Ishikawa (cell line): ENCODE measurements at regions not wholly inside any gene's neighbourhood (a gene's known extent, or its start where the extent isn't known, plus 50 kb on each side); places are given as distances from the start of the nearest gene placed in this dataset.

Experiments
- CEBPB ChIP-seq: IDR thresholded peaks from 2 replicates; pipeline ENCODE4 v1.6.1; 2012
- CREB1 ChIP-seq: IDR thresholded peaks from 2 replicates; pipeline ENCODE4 v1.6.1; 2012; ENCODE audit warnings: low read depth
- EGR1 ChIP-seq: IDR thresholded peaks from 2 replicates; pipeline ENCODE4 v1.6.1; 2012
- EP300 ChIP-seq: IDR thresholded peaks from 2 replicates; pipeline ENCODE4 v1.6.1; 2012; ENCODE audit warnings: borderline replicate concordance
- FOXM1 ChIP-seq: IDR thresholded peaks from 2 replicates; pipeline ENCODE4 v1.6.1; 2012; ENCODE audit warnings: low read depth, borderline replicate concordance
- NFIC ChIP-seq: IDR thresholded peaks from 2 replicates; pipeline ENCODE4 v1.6.1; 2012
- RAD21 ChIP-seq: IDR thresholded peaks from 2 replicates; pipeline ENCODE4 v1.6.1; 2012; ENCODE audit warnings: low read depth
- REST ChIP-seq: IDR thresholded peaks from 2 replicates; pipeline ENCODE4 v1.6.1; 2012; ENCODE audit warnings: low read depth, mild to moderate bottlenecking
- TAF1 ChIP-seq: IDR thresholded peaks from 2 replicates; pipeline ENCODE4 v1.6.1; 2012; ENCODE audit warnings: low read depth, mild to moderate bottlenecking
- TCF12 ChIP-seq: IDR thresholded peaks from 2 replicates; pipeline ENCODE4 v1.6.1; 2012; ENCODE audit warnings: low read depth
- TEAD4 ChIP-seq: IDR thresholded peaks from 2 replicates; pipeline ENCODE4 v1.6.1; 2012
- YY1 ChIP-seq: IDR thresholded peaks from 2 replicates; pipeline ENCODE4 v1.6.1; 2012; ENCODE audit warnings: low read depth
- ZBTB7A ChIP-seq: IDR thresholded peaks from 2 replicates; pipeline ENCODE4 v1.6.1; 2012; ENCODE audit warnings: low read depth
- TF ChIP-seq, protein P1 (sequence below): IDR thresholded peaks from 2 replicates; pipeline ENCODE4 v1.6.1; 2012

DNA sequence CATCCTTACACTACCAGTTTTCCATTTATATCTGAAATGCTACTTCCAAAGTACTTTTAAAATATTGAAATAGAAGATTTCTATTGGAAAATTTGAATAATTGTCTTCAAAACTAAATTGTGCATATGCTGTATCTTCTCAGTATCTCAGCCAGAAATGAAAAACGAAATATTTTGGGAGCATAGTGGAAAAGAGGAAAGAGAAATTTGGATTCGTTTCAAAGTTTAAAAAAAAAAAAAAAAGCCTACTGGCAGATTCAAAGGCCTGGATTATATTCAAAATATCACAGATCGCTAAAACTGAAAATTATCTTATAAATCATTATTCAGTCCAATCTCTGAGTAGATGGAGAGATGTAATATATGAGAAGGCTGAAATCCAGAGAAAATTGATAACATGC lies 440.7 kb downstream of the TAF11L14 start:
- no peak for TF ChIP-seq EGR1

GRCh38 chr5:18078157-18078556 lies 443.9 kb downstream of the TAF11L14 start:
- TF ChIP-seq RAD21: 0 out of 2 replicates have a peak, but pooled peaks have one; percentile 1
- peak; percentile 60 for TF ChIP-seq EP300
- TF ChIP-seq TEAD4: 0 out of 2 replicates have a peak, but pooled peaks have one; percentile 32
- peak; percentile 50; the same call in 1 of the 2 replicates for TF ChIP-seq TCF12
- TF ChIP-seq NFIC: peak; percentile 51
- no peak for TF ChIP-seq REST
- TF ChIP-seq EGR1: no peak
- TF ChIP-seq ZBTB7A: no peak
- no peak for TF ChIP-seq CREB1
- no peak for TF ChIP-seq FOXM1

GRCh38 chr5:18079831-18080230 lies 445.6 kb downstream of the TAF11L14 start:
- TF ChIP-seq EP300: no peak
- TF ChIP-seq CREB1: no peak
- no peak for TF ChIP-seq TCF12
- no peak for TF ChIP-seq FOXM1
- TF ChIP-seq ZBTB7A: no peak
- TF ChIP-seq NFIC: no peak
- TF ChIP-seq, protein P1, sequence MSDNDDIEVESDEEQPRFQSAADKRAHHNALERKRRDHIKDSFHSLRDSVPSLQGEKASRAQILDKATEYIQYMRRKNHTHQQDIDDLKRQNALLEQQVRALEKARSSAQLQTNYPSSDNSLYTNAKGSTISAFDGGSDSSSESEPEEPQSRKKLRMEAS: no peak
- no peak for TF ChIP-seq TAF1
- no peak for TF ChIP-seq RAD21
- no peak for TF ChIP-seq TEAD4
- no peak for TF ChIP-seq CEBPB
- no peak for TF ChIP-seq YY1
- no peak for TF ChIP-seq REST
- TF ChIP-seq EGR1: no peak

DNA sequence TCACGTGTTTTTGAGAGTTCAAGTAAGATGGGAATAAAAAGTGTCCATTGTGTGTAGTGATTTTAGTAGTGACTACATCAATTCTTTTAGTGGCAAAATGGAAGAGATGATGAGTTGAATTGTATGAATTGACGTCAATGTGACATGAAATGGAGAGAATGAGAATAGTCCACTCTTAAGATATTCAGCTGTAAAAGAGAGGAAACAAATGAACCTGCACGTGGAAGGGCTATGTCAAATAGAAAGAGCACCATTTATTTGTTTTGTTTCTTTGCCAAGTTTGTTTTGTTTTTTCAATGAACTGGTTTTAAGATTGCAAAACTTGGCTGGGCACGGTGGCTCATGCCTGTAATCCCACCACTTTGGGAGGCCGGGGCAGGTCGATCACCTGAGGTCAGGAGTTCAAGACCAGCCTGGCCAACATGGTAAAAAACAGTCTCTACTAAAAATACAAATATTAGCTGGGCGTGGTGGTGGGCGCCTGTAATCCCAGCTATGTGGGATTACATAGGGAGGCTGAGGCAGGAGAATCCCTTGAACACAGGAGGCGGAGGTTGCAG lies 453.8 kb downstream of the TAF11L14 start:
- TF ChIP-seq EGR1 (no peak), CREB1 (no peak), TAF1 (no peak), TEAD4 (no peak), FOXM1 (no peak), EP300 (no peak), REST (no peak), NFIC (no peak), ZBTB7A (no peak)
- TF ChIP-seq, protein P1: no peak

- no peak for TF ChIP-seq FOXM1
- TF ChIP-seq EP300: no peak
- TF ChIP-seq ZBTB7A: no peak
These were observed 455.9 kb downstream of the TAF11L14 start for GRCh38 chr5:18090177-18090576.

DNA sequence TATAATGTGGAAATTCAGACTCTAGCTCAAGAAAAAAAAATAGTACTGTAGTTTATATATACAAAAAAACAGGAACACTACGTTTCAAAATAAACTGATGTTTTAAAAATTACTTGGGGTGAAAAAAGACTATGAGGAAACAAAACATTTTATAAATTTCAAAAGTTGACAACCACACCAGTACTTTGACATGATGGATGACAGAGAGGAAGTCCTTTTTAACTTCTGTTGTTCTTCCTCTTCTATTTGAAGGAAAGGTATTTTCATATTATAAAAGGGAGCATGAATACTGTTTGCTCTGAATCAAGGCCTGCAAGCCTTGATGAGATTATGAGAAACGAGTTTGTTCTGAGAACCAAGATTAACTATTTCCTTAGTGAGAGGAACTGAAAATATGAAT lies 456.9 kb downstream of the TAF11L14 start:
- TF ChIP-seq TEAD4: no peak
